ENCODE measurements at regions not wholly inside any gene's neighbourhood (a gene's known extent, or its start where the extent isn't known, plus 50 kb on each side); places are given as distances from the start of the nearest gene placed in this dataset.

GRCh38 chr13:85247780-85248179, 551.4 kb downstream of the SLITRK6 start:
- TF ChIP-seq GATA2 (IDR thresholded peaks at IDR 0.05; ENCODE audit: low read depth, low read length) (no peak), GATA3 (IDR thresholded peaks at IDR 0.05; ENCODE audit: low read depth, low read length) (no peak)
